ENCODE measurements at regions not wholly inside any gene's neighbourhood (a gene's known extent, or its start where the extent isn't known, plus 50 kb on each side); places are given as distances from the start of the nearest gene placed in this dataset.

DNA sequence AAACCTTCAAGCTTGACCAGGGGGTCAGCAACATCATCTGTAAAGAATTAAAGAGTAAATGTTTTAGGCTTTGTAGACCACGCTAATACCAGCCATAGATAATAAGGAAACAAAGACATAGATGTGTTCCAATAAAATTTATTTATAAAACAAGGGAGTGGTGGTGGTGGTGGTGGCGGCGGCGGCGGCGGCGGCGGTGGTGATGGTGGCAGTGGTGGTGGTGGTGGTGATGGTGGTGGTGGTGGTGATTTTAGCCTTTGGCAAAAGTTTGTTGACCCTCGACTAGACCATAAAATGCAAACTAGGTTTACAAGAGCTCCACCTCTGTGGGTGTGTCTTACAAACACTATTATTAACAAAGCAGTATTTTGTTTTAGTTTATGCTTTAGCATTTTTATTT, 222.3 kb upstream of the SPOCK3 start:
- TF ChIP-seq ZC3H10 (CRISPR knock-in tag; IDR thresholded peaks at IDR 0.05) (no peak), ZNF8 (CRISPR knock-in tag; IDR thresholded peaks at IDR 0.05) (no peak), ZFP3 (CRISPR knock-in tag; IDR thresholded peaks at IDR 0.05) (no peak), ARNTL (CRISPR knock-in tag; IDR thresholded peaks at IDR 0.05; ENCODE audit: borderline replicate concordance, low read depth) (no peak), ZNF70 (CRISPR knock-in tag; IDR thresholded peaks at IDR 0.05) (no peak), PPARA (CRISPR knock-in tag; IDR thresholded peaks at IDR 0.05; ENCODE audit: borderline replicate concordance) (no peak), ZFP30 (CRISPR knock-in tag; IDR thresholded peaks at IDR 0.05) (no peak), TOX (CRISPR knock-in tag; IDR thresholded peaks at IDR 0.05; ENCODE audit: borderline replicate concordance) (no peak)
- TF ChIP-seq, protein P1, sequence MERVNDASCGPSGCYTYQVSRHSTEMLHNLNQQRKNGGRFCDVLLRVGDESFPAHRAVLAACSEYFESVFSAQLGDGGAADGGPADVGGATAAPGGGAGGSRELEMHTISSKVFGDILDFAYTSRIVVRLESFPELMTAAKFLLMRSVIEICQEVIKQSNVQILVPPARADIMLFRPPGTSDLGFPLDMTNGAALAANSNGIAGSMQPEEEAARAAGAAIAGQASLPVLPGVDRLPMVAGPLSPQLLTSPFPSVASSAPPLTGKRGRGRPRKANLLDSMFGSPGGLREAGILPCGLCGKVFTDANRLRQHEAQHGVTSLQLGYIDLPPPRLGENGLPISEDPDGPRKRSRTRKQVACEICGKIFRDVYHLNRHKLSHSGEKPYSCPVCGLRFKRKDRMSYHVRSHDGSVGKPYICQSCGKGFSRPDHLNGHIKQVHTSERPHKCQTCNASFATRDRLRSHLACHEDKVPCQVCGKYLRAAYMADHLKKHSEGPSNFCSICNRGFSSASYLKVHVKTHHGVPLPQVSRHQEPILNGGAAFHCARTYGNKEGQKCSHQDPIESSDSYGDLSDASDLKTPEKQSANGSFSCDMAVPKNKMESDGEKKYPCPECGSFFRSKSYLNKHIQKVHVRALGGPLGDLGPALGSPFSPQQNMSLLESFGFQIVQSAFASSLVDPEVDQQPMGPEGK (CRISPR knock-in tag; IDR thresholded peaks at IDR 0.05; ENCODE audit: borderline replicate concordance) = no peak
- TF ChIP-seq, protein P2, sequence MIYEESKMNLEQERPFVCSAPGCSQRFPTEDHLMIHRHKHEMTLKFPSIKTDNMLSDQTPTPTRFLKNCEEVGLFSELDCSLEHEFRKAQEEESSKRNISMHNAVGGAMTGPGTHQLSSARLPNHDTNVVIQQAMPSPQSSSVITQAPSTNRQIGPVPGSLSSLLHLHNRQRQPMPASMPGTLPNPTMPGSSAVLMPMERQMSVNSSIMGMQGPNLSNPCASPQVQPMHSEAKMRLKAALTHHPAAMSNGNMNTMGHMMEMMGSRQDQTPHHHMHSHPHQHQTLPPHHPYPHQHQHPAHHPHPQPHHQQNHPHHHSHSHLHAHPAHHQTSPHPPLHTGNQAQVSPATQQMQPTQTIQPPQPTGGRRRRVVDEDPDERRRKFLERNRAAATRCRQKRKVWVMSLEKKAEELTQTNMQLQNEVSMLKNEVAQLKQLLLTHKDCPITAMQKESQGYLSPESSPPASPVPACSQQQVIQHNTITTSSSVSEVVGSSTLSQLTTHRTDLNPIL (CRISPR knock-in tag; IDR thresholded peaks at IDR 0.05; ENCODE audit: low read depth) = no peak

Measured in SK-N-SH treated with all-trans-retinoic acid at 6 μM for 48 hours (cell line).